GM12873 (cell line): ENCODE measurements at regions not wholly inside any gene's neighbourhood (a gene's known extent, or its start where the extent isn't known, plus 50 kb on each side); places are given as distances from the start of the nearest gene placed in this dataset.

ENCODE experiments used
- TF ChIP-seq, protein P1 (sequence below): IDR thresholded peaks from 2 replicates; pipeline ENCODE4 v1.5.1; 2012; ENCODE audit warnings: low read depth, mild to moderate bottlenecking, moderate library complexity, low read length, control low read depth; ENCODE audit not compliant: insufficient read depth; ENCODE audit errors: missing control alignments

DNA sequence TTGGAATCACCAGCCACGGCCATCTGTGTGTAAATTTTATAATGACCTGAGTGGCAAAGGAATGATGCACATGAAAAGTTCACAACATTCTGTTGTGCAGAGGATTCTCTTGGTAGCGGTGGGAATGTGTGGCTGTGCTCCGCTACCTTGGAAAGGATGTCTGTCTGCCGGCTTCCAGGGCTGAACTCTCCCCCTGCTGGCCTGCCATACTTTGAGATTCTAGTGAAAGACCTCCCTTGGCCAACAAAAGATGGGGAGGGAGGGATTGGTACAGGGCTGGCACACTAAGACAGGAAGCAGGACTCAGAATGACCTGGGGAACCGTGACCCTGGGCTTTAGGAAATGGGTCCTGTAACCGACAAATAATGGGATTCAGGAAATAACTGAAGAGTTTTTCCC, 194.5 kb upstream of the PLD5 start:
- TF ChIP-seq, protein P1, sequence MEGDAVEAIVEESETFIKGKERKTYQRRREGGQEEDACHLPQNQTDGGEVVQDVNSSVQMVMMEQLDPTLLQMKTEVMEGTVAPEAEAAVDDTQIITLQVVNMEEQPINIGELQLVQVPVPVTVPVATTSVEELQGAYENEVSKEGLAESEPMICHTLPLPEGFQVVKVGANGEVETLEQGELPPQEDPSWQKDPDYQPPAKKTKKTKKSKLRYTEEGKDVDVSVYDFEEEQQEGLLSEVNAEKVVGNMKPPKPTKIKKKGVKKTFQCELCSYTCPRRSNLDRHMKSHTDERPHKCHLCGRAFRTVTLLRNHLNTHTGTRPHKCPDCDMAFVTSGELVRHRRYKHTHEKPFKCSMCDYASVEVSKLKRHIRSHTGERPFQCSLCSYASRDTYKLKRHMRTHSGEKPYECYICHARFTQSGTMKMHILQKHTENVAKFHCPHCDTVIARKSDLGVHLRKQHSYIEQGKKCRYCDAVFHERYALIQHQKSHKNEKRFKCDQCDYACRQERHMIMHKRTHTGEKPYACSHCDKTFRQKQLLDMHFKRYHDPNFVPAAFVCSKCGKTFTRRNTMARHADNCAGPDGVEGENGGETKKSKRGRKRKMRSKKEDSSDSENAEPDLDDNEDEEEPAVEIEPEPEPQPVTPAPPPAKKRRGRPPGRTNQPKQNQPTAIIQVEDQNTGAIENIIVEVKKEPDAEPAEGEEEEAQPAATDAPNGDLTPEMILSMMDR: no peak

DNA sequence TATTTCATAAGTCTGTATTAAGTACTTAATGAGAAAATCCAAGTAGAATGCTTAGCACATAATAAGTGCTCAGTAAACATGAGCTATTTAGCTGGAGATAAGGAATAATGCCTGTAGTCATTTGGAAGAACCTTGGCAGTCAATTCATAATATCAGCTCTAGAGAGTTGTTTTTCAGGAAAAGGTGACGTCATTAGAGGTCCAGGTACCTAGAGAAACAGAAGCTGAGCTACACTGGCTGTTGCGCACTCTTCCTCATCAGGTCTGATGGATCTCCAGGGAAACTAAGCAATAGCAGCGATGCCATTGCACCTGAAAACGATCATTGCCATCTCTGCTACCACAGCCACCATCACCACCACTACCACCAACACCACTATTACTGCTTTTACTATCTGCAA, 187.8 kb upstream of the PLD5 start:
- TF ChIP-seq, protein P1: no peak

DNA sequence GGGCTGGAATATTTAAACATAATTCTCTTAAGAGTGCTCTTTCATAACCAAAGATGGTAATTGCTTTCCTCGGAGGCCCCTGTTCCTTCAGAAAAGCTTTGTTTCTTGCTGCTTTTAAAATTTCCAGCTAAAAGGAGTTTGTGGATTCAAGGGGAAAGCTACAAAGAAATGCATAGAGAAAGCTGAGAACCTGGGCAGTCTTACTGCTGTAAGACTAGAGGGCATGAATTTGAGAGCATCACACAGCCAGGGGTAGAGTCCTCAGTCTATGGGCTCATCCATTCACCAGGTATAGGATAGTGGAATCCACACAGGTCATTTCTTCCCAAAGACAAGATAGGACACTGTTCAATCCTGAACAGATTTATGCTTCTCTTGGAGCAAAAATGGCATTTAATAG, 186.3 kb upstream of the PLD5 start:
- TF ChIP-seq, protein P1: no peak

DNA sequence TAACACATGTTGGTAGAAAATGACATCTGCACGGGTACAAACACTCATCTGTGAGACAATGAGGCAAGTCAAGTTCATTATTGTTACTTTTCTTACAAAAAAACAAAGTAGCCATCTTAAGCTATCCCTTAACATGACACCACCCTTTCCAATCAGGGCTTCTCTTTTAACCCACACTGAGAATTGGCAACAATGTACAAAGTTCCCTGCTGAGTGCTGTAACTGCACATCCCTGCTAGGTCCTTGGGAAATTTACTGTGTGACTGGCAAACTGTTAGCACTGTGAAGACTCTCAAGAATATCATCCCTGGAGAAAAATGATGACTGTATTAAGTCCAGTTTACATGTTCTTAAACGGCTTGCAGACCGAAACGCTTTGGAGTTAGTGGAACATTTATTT, 185.8 kb upstream of the PLD5 start:
- TF ChIP-seq, protein P1: no peak

DNA sequence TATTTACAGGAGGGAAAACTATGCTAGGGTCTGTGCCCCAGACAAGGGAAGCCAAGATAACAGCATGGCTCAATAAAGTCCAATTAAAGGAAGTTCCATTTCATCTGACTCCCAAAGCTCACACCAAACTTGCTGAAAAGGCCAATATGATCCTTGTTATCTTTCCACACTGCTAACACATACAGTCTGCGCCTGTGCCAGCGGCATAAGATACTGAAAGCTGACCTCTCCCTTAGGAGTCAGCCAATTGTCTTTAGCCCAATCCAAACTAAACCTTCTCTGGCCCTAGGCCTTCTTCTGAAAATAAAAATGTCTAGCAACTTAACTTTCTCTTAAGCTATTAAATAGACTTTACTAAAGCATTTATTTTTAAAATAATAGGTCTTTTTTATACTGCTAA, 179.0 kb upstream of the PLD5 start:
- TF ChIP-seq, protein P1: no peak

DNA sequence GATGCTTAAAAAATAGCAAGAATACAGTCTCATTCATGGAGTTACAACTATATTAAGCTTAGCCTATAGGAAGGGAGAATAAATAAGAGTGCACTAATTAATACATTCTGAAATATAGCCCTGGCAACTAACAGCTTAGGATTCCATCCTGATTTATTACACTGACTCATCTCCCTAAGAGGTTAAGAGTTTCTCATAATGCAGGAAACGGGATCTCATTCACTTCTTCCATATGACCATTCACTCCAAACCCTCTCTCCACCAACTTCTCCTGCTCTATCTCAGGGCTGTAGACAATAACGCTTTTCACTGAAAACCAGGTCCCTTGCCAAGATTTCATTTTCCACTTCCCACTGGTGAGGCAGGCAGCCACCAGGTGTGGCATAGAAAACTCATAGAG, 168.5 kb upstream of the PLD5 start:
- TF ChIP-seq, protein P1: no peak

DNA sequence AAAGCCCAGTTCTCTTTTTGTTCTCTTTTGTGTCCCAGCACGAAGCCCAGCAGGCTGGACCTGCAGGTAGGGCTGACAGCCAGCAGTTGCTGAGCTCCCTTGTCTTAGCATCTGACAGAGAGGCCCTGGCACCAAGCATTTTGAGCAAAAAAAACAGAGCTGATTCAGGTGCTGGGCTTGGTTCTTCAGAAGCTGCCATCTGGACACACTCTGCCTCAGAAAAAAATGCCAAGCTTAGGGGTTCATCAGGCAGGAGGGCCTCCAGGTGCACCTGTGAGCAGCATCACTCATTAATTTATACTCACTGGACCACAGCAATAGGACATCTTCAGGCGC, 167.1 kb upstream of the PLD5 start:
- TF ChIP-seq, protein P1: no peak
